K562 (cell line): ENCODE measurements at regions not wholly inside any gene's neighbourhood (a gene's known extent, or its start where the extent isn't known, plus 50 kb on each side); places are given as distances from the start of the nearest gene placed in this dataset.

Experiments
- ATAC-seq: fragments of 200-7000 bp; cut with Tn5 transposase; 3 replicates; pipeline ENCODE4 v1.9.1; 2020; ENCODE audit warnings: moderate library complexity
- BruUV-seq: library from RNA; stranded (reverse); fragments of 400-500 nt; replicated peaks from 2 replicates; lab custom pipeline; 2021; lab: Mats Ljungman, UMichigan
- CTCF ChIA-PET: fragments of 300-600 bp; formaldehyde crosslinking; extraction: SDS; loops from one replicate; lab custom pipeline; 2021; ENCODE audit warnings: low intra/inter-chr PET ratio; lab: Yijun Ruan, JAX
- POLR2A ChIA-PET: fragments of 300-600, 350-650 bp; sonication (Branson Sonifier 250); formaldehyde crosslinking; extraction: SDS; loops from one replicate; lab custom pipeline; 2021; ENCODE audit warnings: antibody characterized with exemption, inconsistent platforms; lab: Yijun Ruan, JAX
- DNase-seq, 4 experiments: peaks; one replicate each; pipeline versions ENCODE4 v3.0.0 to v3.0.0-alpha.2; 2011 to 2018; ENCODE audit warnings: low spot score in 3 of 4, mixed read lengths in 3 of 4; ENCODE audit errors: extremely low read depth in 1 of 4
- FAIRE-seq: peaks from 2 replicates; lab custom pipeline; 2011; peaks lifted over from hg19 to GRCh38; lab: Jason Lieb, UNC
- H2AFZ ChIP-seq: 2 replicates; pipeline ENCODE4 v1.6.0; 2011; ENCODE audit warnings: low read depth, low read length, control low read depth, inconsistent platforms
- H3K27ac ChIP-seq: fragments of 200-600 bp; 3 replicates; pipeline ENCODE4 v1.8.0; 2011; ENCODE audit warnings: low read depth, mild to moderate bottlenecking, control low read depth, inconsistent platforms, low read length, moderate library complexity, mixed read lengths; ENCODE audit errors: extremely low read depth
- H3K27me3 ChIP-seq, 2 experiments: fragments of 300-600 bp in 1 of 2; 2 replicates in 1 of 2; 3 replicates in 1 of 2; pipeline versions ENCODE4 v1.6.0 to v1.8.0; 2011; ENCODE audit warnings: inconsistent platforms in 2 of 2, low read length in 2 of 2, mild to moderate bottlenecking in 1 of 2, mixed read lengths in 1 of 2, moderate library complexity in 1 of 2; ENCODE audit not compliant: control insufficient read depth in 2 of 2, insufficient read depth in 2 of 2
- H3K36me3 ChIP-seq: fragments of 300-600 bp; 3 replicates; pipeline ENCODE4 v1.8.0; 2011; ENCODE audit warnings: mild to moderate bottlenecking, low read length, inconsistent platforms; ENCODE audit not compliant: control insufficient read depth, insufficient read depth
- H3K4me1 ChIP-seq, 2 experiments: fragments of 200-600 bp in 1 of 2; replicated peaks in 1 of 2; 2 replicates in 1 of 2; 3 replicates in 1 of 2; pipeline versions ENCODE4 v1.5.1 to v1.8.0; 2011; ENCODE audit warnings: inconsistent platforms in 2 of 2, low read length in 2 of 2, mild to moderate bottlenecking in 1 of 2, mixed read lengths in 1 of 2, moderate library complexity in 1 of 2; ENCODE audit not compliant: control insufficient read depth in 2 of 2, insufficient read depth in 2 of 2
- H3K4me2 ChIP-seq: 2 replicates; pipeline ENCODE4 v1.6.1; 2011; ENCODE audit warnings: low read length, control low read depth, inconsistent platforms, mixed read lengths; ENCODE audit not compliant: insufficient read depth
- H3K4me3 ChIP-seq: fragments of 200-600 bp; sonication (generic), shearing (Covaris generic); 2 replicates; pipeline ENCODE4 v1.5.1; 2016; ENCODE audit warnings: control low read depth, inconsistent platforms
- H3K79me2 ChIP-seq: fragments of 200-600 bp; 3 replicates; pipeline ENCODE4 v1.8.0; 2011; ENCODE audit warnings: low read length, inconsistent platforms; ENCODE audit not compliant: control insufficient read depth, insufficient read depth
- H3K9ac ChIP-seq, 2 experiments: 2 replicates each; pipeline versions ENCODE4 v1.6.0 to v1.6.1; 2011; ENCODE audit warnings: low read depth in 2 of 2, low read length in 2 of 2, control low read depth in 1 of 2, inconsistent platforms in 1 of 2, mild to moderate bottlenecking in 1 of 2, mixed read lengths in 1 of 2; ENCODE audit not compliant: insufficient read depth in 1 of 2
- H3K9me1 ChIP-seq: one replicate; pipeline ENCODE4 v1.6.0; 2011; ENCODE audit warnings: inconsistent platforms, mild to moderate bottlenecking, low read length, moderate library complexity; ENCODE audit not compliant: control insufficient read depth, insufficient read depth
- H3K9me3 ChIP-seq: replicated peaks from 2 replicates; pipeline ENCODE4 v1.5.1; 2011; ENCODE audit warnings: low read depth, low read length, inconsistent platforms; ENCODE audit not compliant: control insufficient read depth, insufficient read depth
- H4K20me1 ChIP-seq: replicated peaks from 2 replicates; pipeline ENCODE4 v1.6.1; 2011; ENCODE audit warnings: low read length, inconsistent platforms, mixed read lengths; ENCODE audit not compliant: control insufficient read depth, insufficient read depth
- ATF6 ChIP-seq: sonication (generic); formaldehyde crosslinking; IDR thresholded peaks from 2 replicates; pipeline ENCODE4 v1.4.0; 2020; ENCODE audit warnings: mild to moderate bottlenecking, missing genetic modification reagents
- CBFB ChIP-seq: sonication (generic); formaldehyde crosslinking; IDR thresholded peaks from 2 replicates; pipeline ENCODE4 v1.4.0; 2020; ENCODE audit warnings: mild to moderate bottlenecking, missing genetic modification reagents
- GABPB2 ChIP-seq: fragments of 250-450 bp; sonication (Bioruptor Pico); conservative IDR thresholded peaks from 2 replicates; pipeline ENCODE4 v1.5.1; 2021; ENCODE audit warnings: mild to moderate bottlenecking
- HBP1 ChIP-seq: fragments of 450-650 bp; formaldehyde crosslinking; IDR thresholded peaks from 2 replicates; pipeline ENCODE4 v1.4.0; 2022; ENCODE audit warnings: missing genetic modification characterization
- PCBP2 ChIP-seq: fragments of 200-400 bp; formaldehyde crosslinking; IDR thresholded peaks from 2 replicates; pipeline ENCODE4 v1.6.1; 2018; ENCODE audit warnings: low read length, low read depth, mild to moderate bottlenecking, moderate library complexity; ENCODE audit not compliant: poor library complexity, severe bottlenecking
- PRPF4 ChIP-seq: fragments of 200-400 bp; formaldehyde crosslinking; IDR thresholded peaks from one replicate; pipeline ENCODE4 v1.6.1; 2017; ENCODE audit warnings: low read length, low read depth, mild to moderate bottlenecking; ENCODE audit not compliant: insufficient read depth, poor library complexity, severe bottlenecking
- PURB ChIP-seq: sonication (generic); formaldehyde crosslinking; IDR thresholded peaks from 2 replicates; pipeline ENCODE4 v1.9.0; 2021; ENCODE audit warnings: low read depth, mild to moderate bottlenecking, missing genetic modification reagents
- SNAPC5 ChIP-seq: fragments of 250-450 bp; sonication (Bioruptor Pico); IDR thresholded peaks from 2 replicates; pipeline ENCODE4 v1.8.0; 2021; ENCODE audit warnings: moderate library complexity, mild to moderate bottlenecking, inconsistent platforms
- SP2 ChIP-seq: IDR thresholded peaks from 2 replicates; pipeline ENCODE4 v1.6.1; 2011; ENCODE audit warnings: mild to moderate bottlenecking, low read depth, low read length, moderate library complexity; ENCODE audit not compliant: poor library complexity, severe bottlenecking; ENCODE audit errors: extremely low read depth
- STAT5A ChIP-seq: IDR thresholded peaks from 2 replicates; pipeline ENCODE4 v1.6.1; 2012; ENCODE audit warnings: low read length, inconsistent platforms, borderline replicate concordance
- TEAD4 ChIP-seq, 2 experiments: sonication (generic) in 1 of 2; formaldehyde crosslinking in 1 of 2; IDR thresholded peaks; 2 replicates each; pipeline versions ENCODE4 v1.6.1 to v1.8.0; 2012 to 2022; ENCODE audit warnings: borderline replicate concordance in 1 of 2, inconsistent platforms in 1 of 2, low read length in 1 of 2, mild to moderate bottlenecking in 1 of 2, missing genetic modification reagents in 1 of 2
- THRAP3 ChIP-seq: fragments of 450-650 bp; IDR thresholded peaks from 2 replicates; pipeline ENCODE4 v1.6.1; 2016; ENCODE audit warnings: mild to moderate bottlenecking, inconsistent platforms, borderline replicate concordance
- ZC3H11A ChIP-seq: IDR thresholded peaks from 2 replicates; pipeline ENCODE4 v1.6.1; 2012; ENCODE audit warnings: low read depth, low read length, improper control_type of control experiment
- ZNF124 ChIP-seq: sonication (generic); formaldehyde crosslinking; IDR thresholded peaks from 2 replicates; pipeline ENCODE4 v1.8.1; 2022; ENCODE audit warnings: missing genetic modification reagents
- ZNF408 ChIP-seq: fragments of 250-450 bp; sonication (Bioruptor Pico); IDR thresholded peaks from 2 replicates; pipeline ENCODE4 v1.4.0; 2020; ENCODE audit warnings: low read depth, mild to moderate bottlenecking, moderate library complexity
- ZNF551 ChIP-seq: fragments of 250-450 bp; sonication (Bioruptor Pico); IDR thresholded peaks from 2 replicates; pipeline ENCODE4 v1.5.0; 2021; ENCODE audit warnings: mild to moderate bottlenecking, moderate library complexity
- ZNF57 ChIP-seq: fragments of 450-650 bp; formaldehyde crosslinking; IDR thresholded peaks from 2 replicates; pipeline ENCODE4 v1.4.0; 2020; ENCODE audit warnings: mild to moderate bottlenecking, moderate library complexity
- WGBS: fragments of 100-300 bp; shearing (Covaris generic); methylation state at CpG from one replicate; pipeline ENCODE4 v1.1.6; 2016; ENCODE audit warnings: low coverage, mixed read lengths; ENCODE audit not compliant: insufficient coverage; ENCODE audit errors: missing lambda C conversion rate; 5-methylcytosine and 5-hydroxymethylcytosine counted together
- in situ Hi-C: fragments of 300-500 bp; cut with MboI; formaldehyde crosslinking; loops from 4 replicates; pipeline ENCODE4 v1.15.0; 2018; ENCODE audit warnings: inconsistent platforms, mixed read lengths
- intact Hi-C: fragments of 100-400 bp; cut with micrococcal nuclease; formaldehyde crosslinking; loops from 2 replicates; pipeline ENCODE4 v1.14.2; 2022

GRCh38 chr13:63636316-63636993, 2220.8 kb upstream of the PCDH20 start:
- intact Hi-C loops, result no loop called here
- WGBS, result 1% methylated on average over 6 of the region's 6 CpGs
- ATAC-seq (no peak), FAIRE-seq (no peak), DNase-seq (no peak)
- H3K4me3 ChIP-seq, result no peak overlapping the region
- H3K27me3 ChIP-seq, result no peaks in the 10 kb centered on the region
- no peak overlapping the region for H2AFZ ChIP-seq
- H3K4me2 ChIP-seq, result no peak overlapping the region
- BruUV-seq, result no TSS peak
- H3K9ac ChIP-seq, result no peak overlapping the region
- H3K9me3 ChIP-seq, result no peaks in the 10 kb centered on the region
- CTCF ChIA-PET, result no interaction called here
- POLR2A ChIA-PET, result no interaction called here
- in situ Hi-C loops, result no loop called here
- TF ChIP-seq PRPF4 (no peak), ZC3H11A (no peak), PCBP2 (no peak), SP2 (no peak), ZNF551 (CRISPR knock-in tag) (no peak), STAT5A (no peak), TEAD4 (IDR thresholded peaks at IDR 0.05; ENCODE audit: low read length) (no peak), TEAD4 (CRISPR knock-in tag; IDR thresholded peaks at IDR 0.05; ENCODE audit: borderline replicate concordance) (no peak), GABPB2 (no peak), ZNF124 (no peak), ATF6 (CRISPR knock-in tag) (no peak), PURB (CRISPR knock-in tag) (no peak), THRAP3 (no peak), ZNF57 (CRISPR knock-in tag) (no peak), ZNF408 (CRISPR knock-in tag) (no peak), HBP1 (CRISPR knock-in tag) (no peak), CBFB (CRISPR knock-in tag) (no peak), SNAPC5 (CRISPR knock-in tag) (no peak)
- H3K27ac ChIP-seq, result no peak overlapping the region
- no peaks in the 10 kb centered on the region for H4K20me1 ChIP-seq
- no peaks in the 10 kb centered on the region for H3K36me3 ChIP-seq
- no peaks in the 10 kb centered on the region for H3K4me1 ChIP-seq
- H3K79me2 ChIP-seq, result no peaks in the 10 kb centered on the region
- H3K9me1 ChIP-seq, result no peaks in the 10 kb centered on the region
